IMR-90 (cell line): ENCODE measurements at regions not wholly inside any gene's neighbourhood (a gene's known extent, or its start where the extent isn't known, plus 50 kb on each side); places are given as distances from the start of the nearest gene placed in this dataset.

Source experiments
- CHD1 ChIP-seq: IDR thresholded peaks from 2 replicates; pipeline ENCODE4 v1.6.1; 2012; ENCODE audit warnings: low read depth, low read length, improper control_type of control experiment
- CTCF ChIP-seq: conservative IDR thresholded peaks from 2 replicates; pipeline ENCODE4 v1.5.1; 2012; ENCODE audit warnings: mild to moderate bottlenecking, low read depth, low read length, improper control_type of control experiment
- ELK1 ChIP-seq: fragments of 150-350 bp; IDR thresholded peaks from 2 replicates; pipeline ENCODE4 v1.6.1; 2016; ENCODE audit warnings: low read depth, mild to moderate bottlenecking, low read length, moderate library complexity, borderline replicate concordance
- MAFK ChIP-seq: IDR thresholded peaks from 2 replicates; pipeline ENCODE4 v1.6.1; 2012; ENCODE audit warnings: low read depth, low read length, improper control_type of control experiment
- MAZ ChIP-seq: IDR thresholded peaks from 2 replicates; pipeline ENCODE4 v1.6.1; 2012; ENCODE audit warnings: low read depth, mild to moderate bottlenecking, low read length, improper control_type of control experiment, moderate library complexity, borderline replicate concordance
- MXI1 ChIP-seq: IDR thresholded peaks from 2 replicates; pipeline ENCODE4 v1.6.1; 2012; ENCODE audit warnings: low read depth, mild to moderate bottlenecking, low read length, moderate library complexity, borderline replicate concordance
- NFE2L2 ChIP-seq: fragments of 150-350 bp; IDR thresholded peaks from 2 replicates; pipeline ENCODE4 v1.6.1; 2016; ENCODE audit warnings: low read depth, mild to moderate bottlenecking, low read length
- POLR2A ChIP-seq: IDR thresholded peaks from 2 replicates; pipeline ENCODE4 v1.6.1; 2012; ENCODE audit warnings: mild to moderate bottlenecking, low read depth, low read length
- RAD21 ChIP-seq: IDR thresholded peaks from 2 replicates; pipeline ENCODE4 v1.6.1; 2012; ENCODE audit warnings: low read length, improper control_type of control experiment
- RCOR1 ChIP-seq: IDR thresholded peaks from 2 replicates; pipeline ENCODE4 v1.6.1; 2012; ENCODE audit warnings: mild to moderate bottlenecking, low read length, improper control_type of control experiment; ENCODE audit not compliant: insufficient replicate concordance
- RFX5 ChIP-seq: IDR thresholded peaks from 2 replicates; pipeline ENCODE4 v1.8.0; 2012; ENCODE audit warnings: low read depth, mild to moderate bottlenecking, low read length, moderate library complexity
- SMC3 ChIP-seq: fragments of 150-350 bp; IDR thresholded peaks from 2 replicates; pipeline ENCODE4 v1.6.1; 2016; ENCODE audit warnings: low read depth, mild to moderate bottlenecking, antibody characterized with exemption, low read length, moderate library complexity
- USF2 ChIP-seq: fragments of 150-350 bp; IDR thresholded peaks from 2 replicates; pipeline ENCODE4 v1.6.1; 2017; ENCODE audit warnings: mild to moderate bottlenecking, antibody characterized with exemption, low read length, low read depth

GRCh38 chr3:78112291-78113010, 1072.6 kb downstream of the ROBO2 start:
- TF ChIP-seq CTCF (no peak), MAZ (no peak), MAFK (peak; percentile 62), RCOR1 (no peak), POLR2A (no peak), RFX5 (no peak), USF2 (no peak), ELK1 (no peak), CHD1 (no peak), SMC3 (no peak), MXI1 (no peak), NFE2L2 (no peak), RAD21 (no peak)
